GM19395 (cell line): ENCODE measurements at regions not wholly inside any gene's neighbourhood (a gene's known extent, or its start where the extent isn't known, plus 50 kb on each side); places are given as distances from the start of the nearest gene placed in this dataset.

Experiments used
- ATAC-seq: cut with Tn5 transposase; IDR thresholded peaks from one replicate; pipeline ENCODE4 v1.9.1; 2021; ENCODE audit warnings: mild to moderate bottlenecking, moderate library complexity; ENCODE audit not compliant: unreplicated experiment

- no peak for ATAC-seq
These were observed 52.3 kb upstream of the KLHL25 start for GRCh38 chr15:85847031-85847430.

- ATAC-seq, result no peak
These were observed 55.2 kb upstream of the KLHL25 start for GRCh38 chr15:85849946-85850345.

- no peak for ATAC-seq
These were observed 58.2 kb upstream of the KLHL25 start for GRCh38 chr15:85852969-85853368.

- peak; percentile 78 for ATAC-seq
These were observed 59.8 kb upstream of the KLHL25 start for GRCh38 chr15:85854345-85855097.

- ATAC-seq, result peak; percentile 91
These were observed 64.1 kb upstream of the KLHL25 start for GRCh38 chr15:85858586-85859375.

GRCh38 chr15:85859671-85860070 lies 64.9 kb upstream of the KLHL25 start:
- no peak for ATAC-seq

- no peak for ATAC-seq
These were observed 65.9 kb upstream of the KLHL25 start for GRCh38 chr15:85860394-85861161.

- no peak for ATAC-seq
These were observed 70.5 kb upstream of the KLHL25 start for GRCh38 chr15:85865070-85865684.

- no peak for ATAC-seq
These were observed 72.5 kb upstream of the KLHL25 start for GRCh38 chr15:85867250-85867649.

GRCh38 chr15:85869124-85869523 lies 74.4 kb upstream of the KLHL25 start:
- ATAC-seq, result no peak

GRCh38 chr15:85870216-85871014 lies 75.7 kb upstream of the KLHL25 start:
- no peak for ATAC-seq

- ATAC-seq, result no peak
These were observed 76.8 kb upstream of the KLHL25 start for GRCh38 chr15:85871545-85871944.

- ATAC-seq, result no peak
These were observed 77.4 kb upstream of the KLHL25 start for GRCh38 chr15:85872125-85872524.

GRCh38 chr15:85874236-85874635 lies 79.5 kb upstream of the KLHL25 start:
- ATAC-seq, result no peak

- no peak for ATAC-seq
These were observed 81.0 kb upstream of the KLHL25 start for GRCh38 chr15:85875756-85876155.

GRCh38 chr15:85878828-85879225 lies 84.1 kb upstream of the KLHL25 start:
- no peak for ATAC-seq

- ATAC-seq, result no peak
These were observed 84.8 kb upstream of the KLHL25 start for GRCh38 chr15:85879334-85880163.

- ATAC-seq, result no peak
These were observed 85.9 kb upstream of the KLHL25 start for GRCh38 chr15:85880501-85881190.

- no peak for ATAC-seq
These were observed 91.6 kb upstream of the KLHL25 start for GRCh38 chr15:85886309-85886811.
